ENCODE measurements at regions not wholly inside any gene's neighbourhood (a gene's known extent, or its start where the extent isn't known, plus 50 kb on each side); places are given as distances from the start of the nearest gene placed in this dataset.

DNA sequence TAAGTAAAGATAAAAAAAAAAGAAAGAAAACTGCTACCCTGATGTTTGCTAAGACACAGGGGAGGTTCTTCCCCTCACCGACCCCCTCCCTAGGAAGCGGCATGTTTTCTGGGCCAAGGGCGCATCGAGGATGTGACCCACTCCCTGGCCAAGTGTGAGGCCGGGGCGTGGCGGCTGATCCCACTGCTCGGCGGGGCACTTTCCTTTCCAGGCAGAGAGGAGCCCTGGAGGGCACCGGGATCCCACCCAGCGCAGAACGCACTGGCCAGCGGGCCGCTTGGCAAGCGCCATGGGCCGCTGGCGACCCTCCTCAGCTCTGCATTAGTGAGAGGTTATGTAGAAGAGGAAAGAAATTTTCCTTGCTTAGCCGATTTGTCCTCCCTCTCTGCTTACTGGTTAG is 93.4 kb downstream of the ZNF736 start:
- DNase-seq: no peak
- H3K36me3 ChIP-seq (ENCODE audit: control insufficient read depth in 4 of 4, insufficient read depth in 4 of 4, low read length in 4 of 4): no peaks in the 10 kb centered on the region
- H3K27me3 ChIP-seq (ENCODE audit: control insufficient read depth in 3 of 3, insufficient read depth in 3 of 3, low read length in 2 of 3): no peaks in the 10 kb centered on the region
- WGBS, 2 donors: 93% methylated on average over 18 of the region's 18 CpGs
- peaks cover 0 to 15% (median 3%) of the 10 kb centered on the region in 4 donors for H3K9me3 ChIP-seq (ENCODE audit: control insufficient read depth in 4 of 4, insufficient read depth in 3 of 4, low read length in 3 of 4)
- H3K4me3 ChIP-seq: no peak overlapping the region
- no peaks in the 10 kb centered on the region for H3K4me1 ChIP-seq (ENCODE audit: control insufficient read depth in 5 of 5, insufficient read depth in 5 of 5, low read length in 5 of 5)
- no peak overlapping the region for H3K27ac ChIP-seq (ENCODE audit: low read depth in 1 of 2, low read length in 1 of 2)
- no peak for ATAC-seq (ENCODE audit: insufficient read depth, low FRiP score)
- TF ChIP-seq, protein P1, sequence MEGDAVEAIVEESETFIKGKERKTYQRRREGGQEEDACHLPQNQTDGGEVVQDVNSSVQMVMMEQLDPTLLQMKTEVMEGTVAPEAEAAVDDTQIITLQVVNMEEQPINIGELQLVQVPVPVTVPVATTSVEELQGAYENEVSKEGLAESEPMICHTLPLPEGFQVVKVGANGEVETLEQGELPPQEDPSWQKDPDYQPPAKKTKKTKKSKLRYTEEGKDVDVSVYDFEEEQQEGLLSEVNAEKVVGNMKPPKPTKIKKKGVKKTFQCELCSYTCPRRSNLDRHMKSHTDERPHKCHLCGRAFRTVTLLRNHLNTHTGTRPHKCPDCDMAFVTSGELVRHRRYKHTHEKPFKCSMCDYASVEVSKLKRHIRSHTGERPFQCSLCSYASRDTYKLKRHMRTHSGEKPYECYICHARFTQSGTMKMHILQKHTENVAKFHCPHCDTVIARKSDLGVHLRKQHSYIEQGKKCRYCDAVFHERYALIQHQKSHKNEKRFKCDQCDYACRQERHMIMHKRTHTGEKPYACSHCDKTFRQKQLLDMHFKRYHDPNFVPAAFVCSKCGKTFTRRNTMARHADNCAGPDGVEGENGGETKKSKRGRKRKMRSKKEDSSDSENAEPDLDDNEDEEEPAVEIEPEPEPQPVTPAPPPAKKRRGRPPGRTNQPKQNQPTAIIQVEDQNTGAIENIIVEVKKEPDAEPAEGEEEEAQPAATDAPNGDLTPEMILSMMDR (IDR thresholded peaks at IDR 0.05; ENCODE audit: control extremely low read depth, extremely low read depth): no peak
- no peak overlapping the region for H3K9ac ChIP-seq (ENCODE audit: insufficient read depth in 1 of 2, low read length in 2 of 2)

Measured in lung (tissue), 11 donors.